Right lobe of liver (tissue), 4 donors: ENCODE measurements at regions not wholly inside any gene's neighbourhood (a gene's known extent, or its start where the extent isn't known, plus 50 kb on each side); places are given as distances from the start of the nearest gene placed in this dataset.
"Not testable (repeated sequence)": the region's sequence is repeated elsewhere in the genome, so short reads cannot be mapped to it uniquely, and the experiment has no call there.

Experiments used
- CTCF ChIP-seq, 4 donors: fragments of 200-600 bp in 3 of 4; fragments of 450-650 bp in 1 of 4; IDR thresholded peaks; one replicate each; pipeline versions ENCODE4 v1.5.1 to v1.8.0; 2016 to 2022; ENCODE audit warnings: antibody characterized with exemption in 4 of 4, mild to moderate bottlenecking in 2 of 4
- POLR2A ChIP-seq: fragments of 450-650 bp; IDR thresholded peaks from one replicate; pipeline ENCODE4 v1.6.1; 2017; ENCODE audit warnings: antibody characterized with exemption, mild to moderate bottlenecking
- donor health status: DM: no; HTN: no; CAD: no.
- donor health status: DM: no; HTN: no; CAD: no.
- donor health status: DM: no; HTN: yes; CAD: no.

GRCh38 chr12:131311279-131311722 lies 357.6 kb downstream of the ADGRD1 start:
- not testable (repeated sequence) for TF ChIP-seq CTCF (IDR thresholded peaks at IDR 0.05); POLR2A
